H1 (cell line): ENCODE measurements at regions not wholly inside any gene's neighbourhood (a gene's known extent, or its start where the extent isn't known, plus 50 kb on each side); places are given as distances from the start of the nearest gene placed in this dataset.

Experiments
- CTCF ChIA-PET: fragments of 300-600 bp; sonication (Branson Sonifier 250); formaldehyde crosslinking; loops from one replicate; lab custom pipeline; 2021; ENCODE audit not compliant: partially characterized antibody; lab: Charles Lee
- POLR2A ChIA-PET: fragments of 300-600 bp; sonication (Branson Sonifier 250); formaldehyde crosslinking; loops from one replicate; lab custom pipeline; 2021; ENCODE audit warnings: inconsistent platforms; ENCODE audit not compliant: partially characterized antibody; lab: Charles Lee
- DNase-seq, 2 experiments: peaks; one replicate each; pipeline versions ENCODE4 v3.0.0 to v3.0.0-alpha.2; 2010 to 2022; ENCODE audit warnings: low spot score in 2 of 2, low read depth in 1 of 2, mixed read lengths in 1 of 2
- FAIRE-seq: peaks from 2 replicates; lab custom pipeline; 2011; peaks lifted over from hg19 to GRCh38; lab: Jason Lieb, UNC
- H2AFZ ChIP-seq: 2 replicates; pipeline ENCODE4 v1.8.1; 2012; ENCODE audit warnings: low read length, inconsistent platforms
- H2AK5ac ChIP-seq: 2 replicates; pipeline ENCODE4 v1.6.1; 2013; ENCODE audit warnings: low read depth, low read length
- H2BK120ac ChIP-seq: replicated peaks from 2 replicates; pipeline ENCODE3; 2013; ENCODE audit warnings: low read depth, low read length, inconsistent platforms
- H2BK12ac ChIP-seq: 2 replicates; pipeline ENCODE4 v1.6.1; 2013; ENCODE audit warnings: low read depth, low read length
- H2BK15ac ChIP-seq: 2 replicates; pipeline ENCODE4 v1.6.1; 2013; ENCODE audit warnings: low read length
- H2BK20ac ChIP-seq: 2 replicates; pipeline ENCODE4 v1.6.1; 2013; ENCODE audit warnings: low read length
- H2BK5ac ChIP-seq: 2 replicates; pipeline ENCODE4 v1.6.1; 2013; ENCODE audit warnings: low read depth, low read length
- H3K14ac ChIP-seq: 2 replicates; pipeline ENCODE4 v1.6.1; 2013; ENCODE audit warnings: inconsistent platforms; ENCODE audit not compliant: insufficient read length
- H3K18ac ChIP-seq: 2 replicates; pipeline ENCODE4 v1.6.1; 2013; ENCODE audit warnings: low read length; ENCODE audit errors: extremely low read depth
- H3K23ac ChIP-seq: 2 replicates; pipeline ENCODE4 v1.6.1; 2013; ENCODE audit warnings: inconsistent platforms; ENCODE audit not compliant: insufficient read length
- H3K23me2 ChIP-seq: 2 replicates; pipeline ENCODE4 v1.6.1; 2013; ENCODE audit warnings: low read depth, low read length
- H3K27ac ChIP-seq: 2 replicates; pipeline ENCODE4 v1.6.1; 2011; ENCODE audit warnings: low read depth, low read length, inconsistent platforms
- H3K27me3 ChIP-seq, 4 experiments: replicated peaks in 1 of 4; 1 replicate in 1 of 4; 2 replicates in 3 of 4; pipeline versions ENCODE4 v1.6.1 to v1.8.1; 2011 to 2013; ENCODE audit warnings: low read length in 3 of 4, mild to moderate bottlenecking in 3 of 4, inconsistent platforms in 2 of 4, mixed read lengths in 2 of 4, moderate library complexity in 1 of 4; ENCODE audit not compliant: control insufficient read depth in 3 of 4, insufficient read depth in 3 of 4; ENCODE audit errors: extremely low read depth in 1 of 4
- H3K36me3 ChIP-seq, 4 experiments: 2 replicates each; pipeline versions ENCODE4 v1.6.1 to v1.8.1; 2011 to 2013; ENCODE audit warnings: mild to moderate bottlenecking in 4 of 4, low read length in 3 of 4, moderate library complexity in 2 of 4, control low read depth in 1 of 4, inconsistent platforms in 1 of 4; ENCODE audit not compliant: insufficient read depth in 4 of 4, control insufficient read depth in 2 of 4
- H3K4ac ChIP-seq: replicated peaks from 2 replicates; pipeline ENCODE3; 2013; ENCODE audit warnings: low read length, low read depth, mixed read lengths, inconsistent platforms; ENCODE audit not compliant: insufficient read length
- H3K4me1 ChIP-seq, 4 experiments: replicated peaks in 1 of 4; 1 replicate in 1 of 4; 2 replicates in 3 of 4; pipeline versions ENCODE4 v1.6.1 to v1.8.1; 2011 to 2013; ENCODE audit warnings: low read length in 3 of 4, inconsistent platforms in 2 of 4, mixed read lengths in 1 of 4; ENCODE audit not compliant: insufficient read depth in 4 of 4, control insufficient read depth in 3 of 4
- H3K4me2 ChIP-seq, 2 experiments: 2 replicates each; pipeline versions ENCODE4 v1.6.1 to v1.8.1; 2011 to 2013; ENCODE audit warnings: low read depth in 2 of 2, low read length in 2 of 2, control low read depth in 1 of 2, inconsistent platforms in 1 of 2, mild to moderate bottlenecking in 1 of 2; ENCODE audit not compliant: insufficient read depth in 1 of 2
- H3K4me3 ChIP-seq, 4 experiments: fragments of 200-600, 300-600 bp in 1 of 4; sonication (generic), shearing (Covaris generic), sonication (Bioruptor Twin) in 1 of 4; 2 replicates each; pipeline versions ENCODE4 v1.5.1 to v1.8.1; 2011 to 2016; ENCODE audit warnings: low read length in 4 of 4, low read depth in 3 of 4, control low read depth in 2 of 4, inconsistent platforms in 2 of 4, mild to moderate bottlenecking in 2 of 4, mixed read lengths in 1 of 4, moderate library complexity in 1 of 4; ENCODE audit not compliant: insufficient read depth in 2 of 4; ENCODE audit errors: extremely low read depth in 1 of 4
- H3K56ac ChIP-seq: replicated peaks from 2 replicates; pipeline ENCODE3; 2013; ENCODE audit warnings: low read depth, mild to moderate bottlenecking, mixed read lengths, low read length, inconsistent platforms; ENCODE audit not compliant: insufficient read length
- H3K79me1 ChIP-seq: 2 replicates; pipeline ENCODE4 v1.6.1; 2013; ENCODE audit warnings: low read depth, low read length, control low read depth
- H3K79me2 ChIP-seq, 2 experiments: 2 replicates each; pipeline versions ENCODE4 v1.6.1 to v1.8.1; 2012 to 2013; ENCODE audit warnings: low read length in 2 of 2, mild to moderate bottlenecking in 2 of 2, inconsistent platforms in 1 of 2; ENCODE audit not compliant: insufficient read depth in 2 of 2, control insufficient read depth in 1 of 2
- H3K9ac ChIP-seq, 4 experiments: replicated peaks in 1 of 4; 1 replicate in 1 of 4; 2 replicates in 3 of 4; pipeline versions ENCODE4 v1.6.1 to v1.8.1; 2011 to 2013; ENCODE audit warnings: low read depth in 3 of 4, low read length in 3 of 4, control low read depth in 2 of 4, mild to moderate bottlenecking in 2 of 4, moderate library complexity in 2 of 4, inconsistent platforms in 1 of 4; ENCODE audit errors: extremely low read depth in 1 of 4
- H3K9me3 ChIP-seq, 2 experiments: 2 replicates each; pipeline versions ENCODE4 v1.6.1 to v1.8.1; 2012 to 2013; ENCODE audit warnings: mild to moderate bottlenecking in 2 of 2, moderate library complexity in 2 of 2, control low read depth in 1 of 2, inconsistent platforms in 1 of 2, low read depth in 1 of 2, low read length in 1 of 2, mixed read lengths in 1 of 2; ENCODE audit not compliant: insufficient read depth in 2 of 2
- H4K20me1 ChIP-seq, 2 experiments: replicated peaks in 1 of 2; 2 replicates each; pipeline versions ENCODE3 to v1.8.1; 2011 to 2013; ENCODE audit warnings: inconsistent platforms in 2 of 2, low read length in 2 of 2, mild to moderate bottlenecking in 1 of 2; ENCODE audit not compliant: insufficient read depth in 2 of 2, control insufficient read depth in 1 of 2
- H4K5ac ChIP-seq: 2 replicates; pipeline ENCODE4 v1.6.1; 2013; ENCODE audit warnings: low read length, low read depth, mixed read lengths, inconsistent platforms; ENCODE audit not compliant: insufficient read length
- H4K8ac ChIP-seq: 2 replicates; pipeline ENCODE4 v1.8.0; 2013; ENCODE audit warnings: mild to moderate bottlenecking, moderate library complexity, low read length, inconsistent platforms; ENCODE audit not compliant: insufficient read depth; ENCODE audit errors: extremely low read depth
- H4K91ac ChIP-seq: replicated peaks from 2 replicates; pipeline ENCODE3; 2013; ENCODE audit warnings: low read length, mixed read lengths, inconsistent platforms; ENCODE audit not compliant: insufficient read length
- HDAC2 ChIP-seq, 2 experiments: fragments of 300-600 bp in 1 of 2; sonication (generic) in 1 of 2; IDR thresholded peaks; 2 replicates each; pipeline ENCODE4 v1.6.1; 2011 to 2012; ENCODE audit warnings: low read depth in 2 of 2, low read length in 2 of 2, mild to moderate bottlenecking in 2 of 2, moderate library complexity in 2 of 2, borderline replicate concordance in 1 of 2, inconsistent platforms in 1 of 2
- JUN ChIP-seq: IDR thresholded peaks from 2 replicates; pipeline ENCODE4 v1.6.1; 2011; ENCODE audit warnings: low read depth, mild to moderate bottlenecking, improper control_type of control experiment, low read length
- KDM5A ChIP-seq: fragments of 200-600 bp; IDR thresholded peaks from 2 replicates; pipeline ENCODE4 v1.7.1; 2012; ENCODE audit warnings: mild to moderate bottlenecking, low read length, inconsistent platforms, mixed read lengths
- MAFK ChIP-seq: IDR thresholded peaks from 2 replicates; pipeline ENCODE4 v1.6.1; 2012; ENCODE audit warnings: low read depth, mild to moderate bottlenecking, improper control_type of control experiment, low read length
- NANOG ChIP-seq: IDR thresholded peaks from 2 replicates; pipeline ENCODE4 v1.6.1; 2011; ENCODE audit warnings: low read length, low read depth, mild to moderate bottlenecking, inconsistent platforms; ENCODE audit not compliant: insufficient read depth, poor library complexity, severe bottlenecking
- POLR2AphosphoS5 ChIP-seq: IDR thresholded peaks from 2 replicates; pipeline ENCODE4 v1.6.1; 2011; ENCODE audit warnings: low read depth, low read length
- RNF2 ChIP-seq: fragments of 200-900, 300-1000 bp; sonication (generic); IDR thresholded peaks from 2 replicates; pipeline ENCODE4 v1.7.1; 2016; ENCODE audit warnings: borderline replicate concordance, low read depth, mild to moderate bottlenecking, antibody characterized with exemption, low read length; ENCODE audit not compliant: poor library complexity, severe bottlenecking; ENCODE audit errors: missing control alignments
- SIN3A ChIP-seq, 2 experiments: IDR thresholded peaks in 1 of 2; conservative IDR thresholded peaks in 1 of 2; 2 replicates each; pipeline ENCODE4 v1.6.1; 2011 to 2012; ENCODE audit warnings: low read length in 2 of 2, improper control_type of control experiment in 1 of 2, low read depth in 1 of 2, mild to moderate bottlenecking in 1 of 2
- TCF12 ChIP-seq: IDR thresholded peaks from 2 replicates; pipeline ENCODE4 v1.6.1; 2011; ENCODE audit warnings: low read depth, mild to moderate bottlenecking, low read length
- ZNF274 ChIP-seq: IDR thresholded peaks from 2 replicates; pipeline ENCODE4 v1.7.0; 2012; ENCODE audit warnings: low read length, borderline replicate concordance; ENCODE audit errors: extremely low read depth
- WGBS, 2 experiments: shearing (Covaris generic) in 1 of 2; methylation state at CpG; one replicate each; pipeline versions ENCODE4 v1.1.6 to v1.1.7; 2013 to 2015; ENCODE audit warnings: low lambda C conversion rate in 2 of 2, mixed read lengths in 2 of 2, inconsistent platforms in 1 of 2, low coverage in 1 of 2, missing lambda C conversion rate in 1 of 2; ENCODE audit not compliant: insufficient replicate concordance in 2 of 2, insufficient coverage in 1 of 2, insufficient read length in 1 of 2; ENCODE audit errors: extremely low coverage in 1 of 2, missing lambda C conversion rate in 1 of 2; 5-methylcytosine and 5-hydroxymethylcytosine counted together
- TF ChIP-seq, protein P1 (sequence below): IDR thresholded peaks from 2 replicates; pipeline ENCODE4 v1.6.1; 2012; ENCODE audit warnings: low read length, inconsistent platforms

DNA sequence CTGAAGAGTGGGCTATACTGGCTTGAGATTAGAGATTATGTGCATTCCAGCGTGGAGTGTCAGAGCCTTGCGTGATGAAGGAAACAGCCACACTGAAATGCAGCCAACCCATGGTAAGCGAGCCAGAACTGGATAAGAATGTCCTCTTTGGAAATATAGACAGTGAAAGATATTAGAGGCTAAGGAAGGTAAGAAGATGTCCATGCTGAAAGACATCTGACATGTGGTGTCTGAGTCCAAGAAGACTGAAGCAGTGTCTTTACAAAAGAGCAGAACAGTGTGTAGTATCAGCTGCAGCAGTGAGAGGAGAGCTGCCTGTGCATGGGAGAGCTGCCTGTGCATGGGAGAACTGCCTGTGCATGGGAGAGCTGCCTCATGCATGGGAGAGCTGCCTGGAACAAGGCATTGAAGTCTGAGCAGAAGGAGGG, 672.2 kb downstream of the DIPK2A start:
- Histone ChIP-seq H2BK20ac (peak overlapping the region; percentile 93; the same call in 1 of the 2 replicates), H3K56ac (no peak overlapping the region), H3K79me1 (no peaks in the 10 kb centered on the region), H2AK5ac (no peak overlapping the region), H4K5ac (no peak overlapping the region), H3K18ac (no peak overlapping the region), H3K9me3 (0 out of 4 replicates have a peak, but pooled peaks cover 0 to 3% of the 10 kb centered on the region in 2 experiments), H3K4ac (peak overlapping the region; percentile 16), H3K36me3 (no peaks in the 10 kb centered on the region), H3K4me2 (no peak overlapping the region), H4K91ac (no peak overlapping the region), H2BK12ac (peak overlapping the region; percentile 89), H3K79me2 (no peaks in the 10 kb centered on the region), H3K14ac (no peak overlapping the region), H4K20me1 (no peaks in the 10 kb centered on the region), H2BK120ac (peak overlapping the region; percentile 29), H3K4me3 (no peak overlapping the region), H3K23ac (no peak overlapping the region), H3K4me1 (peaks cover 0 to 4% (median 0%) of the 10 kb centered on the region in 4 experiments; a peak in 3 of 7 replicates), H2BK5ac (peak overlapping the region; percentile 69), H2BK15ac (0 out of 2 replicates have a peak overlapping the region, but pooled peaks have one; percentile 50), H4K8ac (no peak overlapping the region), H2AFZ (peak overlapping the region; percentile 88), H3K27me3 (no peaks in the 10 kb centered on the region), H3K27ac (no peak overlapping the region; the same call in 1 of the 2 replicates), H3K23me2 (no peaks in the 10 kb centered on the region), H3K9ac (no peak overlapping the region)
- no peak for FAIRE-seq
- ChIA-PET CTCF (interaction anchor here (0.6 to 1.1 kb wide), 2 partner anchors 571 to 974 kb away, joined by 3 read pairs; no protein-coding TSS in a partner anchor), POLR2A (no interaction called here)
- 83% methylated on average over 3 of the region's 3 CpGs; no CpG with 5 or more reads in 1 of the 2 experiments for WGBS, 2 experiments
- no peak for DNase-seq
- TF ChIP-seq POLR2AphosphoS5 (no peak), ZNF274 (no peak), SIN3A (conservative IDR thresholded peaks at IDR 0.05 in 1 of 2, IDR thresholded peaks at IDR 0.05 in 1 of 2; ENCODE audit: low read depth in 1 of 2, low read length in 2 of 2) (no peak), RNF2 (no peak), KDM5A (no peak), HDAC2 (IDR thresholded peaks at IDR 0.05; ENCODE audit: borderline replicate concordance in 1 of 2, low read depth in 2 of 2, low read length in 2 of 2) (no peak), MAFK (no peak), NANOG (no peak), TCF12 (no peak), JUN (no peak)
- TF ChIP-seq, protein P1, sequence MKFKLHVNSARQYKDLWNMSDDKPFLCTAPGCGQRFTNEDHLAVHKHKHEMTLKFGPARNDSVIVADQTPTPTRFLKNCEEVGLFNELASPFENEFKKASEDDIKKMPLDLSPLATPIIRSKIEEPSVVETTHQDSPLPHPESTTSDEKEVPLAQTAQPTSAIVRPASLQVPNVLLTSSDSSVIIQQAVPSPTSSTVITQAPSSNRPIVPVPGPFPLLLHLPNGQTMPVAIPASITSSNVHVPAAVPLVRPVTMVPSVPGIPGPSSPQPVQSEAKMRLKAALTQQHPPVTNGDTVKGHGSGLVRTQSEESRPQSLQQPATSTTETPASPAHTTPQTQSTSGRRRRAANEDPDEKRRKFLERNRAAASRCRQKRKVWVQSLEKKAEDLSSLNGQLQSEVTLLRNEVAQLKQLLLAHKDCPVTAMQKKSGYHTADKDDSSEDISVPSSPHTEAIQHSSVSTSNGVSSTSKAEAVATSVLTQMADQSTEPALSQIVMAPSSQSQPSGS = no peak
